ENCODE measurements at regions not wholly inside any gene's neighbourhood (a gene's known extent, or its start where the extent isn't known, plus 50 kb on each side); places are given as distances from the start of the nearest gene placed in this dataset.

DNA sequence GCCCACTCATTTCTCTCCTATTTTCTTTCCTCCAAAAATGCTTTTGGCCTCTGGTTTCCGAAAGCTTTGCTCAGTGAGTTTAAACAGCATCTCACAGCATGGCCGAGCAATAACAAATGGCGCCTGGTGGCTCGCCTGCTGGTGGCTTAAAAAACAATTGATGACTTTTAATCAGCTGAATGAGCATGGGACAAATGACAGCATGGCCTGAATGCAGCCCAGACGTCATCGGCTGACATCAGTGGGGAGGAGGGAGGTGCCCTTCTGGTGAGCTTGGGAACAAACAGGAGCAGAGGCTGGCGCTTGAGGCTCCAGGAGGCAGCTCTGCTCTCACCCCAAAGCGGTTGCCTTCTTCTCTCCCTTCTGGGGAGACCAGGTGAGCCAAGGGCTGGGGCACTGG lies 286.4 kb downstream of the BCOR start:
- Histone ChIP-seq H3K27ac (ENCODE audit: extremely low read depth, low read depth, low read length) (no peak overlapping the region), H3K4me2 (ENCODE audit: insufficient read depth, low read length) (no peak overlapping the region), H3K9me3 (replicated peaks; ENCODE audit: control insufficient read depth, insufficient read depth, low read depth, low read length) (no peaks in the 10 kb centered on the region), H2AFZ (ENCODE audit: low read depth, low read length) (no peak overlapping the region), H3K27me3 (ENCODE audit: control insufficient read depth in 2 of 2, insufficient read depth in 2 of 2, low read length in 2 of 2) (no peaks in the 10 kb centered on the region), H3K9ac (ENCODE audit: insufficient read depth in 1 of 2, low read depth in 2 of 2, low read length in 2 of 2) (no peak overlapping the region), H3K4me3 (no peak overlapping the region), H3K79me2 (ENCODE audit: control insufficient read depth, insufficient read depth, low read length) (no peaks in the 10 kb centered on the region), H3K4me1 (replicated peaks in 1 of 2; ENCODE audit: control insufficient read depth in 2 of 2, insufficient read depth in 2 of 2, low read length in 2 of 2) (peaks cover 8 to 21% of the 10 kb centered on the region in 2 experiments; a peak in 4 of 5 replicates), H3K9me1 (ENCODE audit: control insufficient read depth, insufficient read depth, low read length) (no peaks in the 10 kb centered on the region), H3K36me3 (ENCODE audit: control insufficient read depth, insufficient read depth, low read length) (no peaks in the 10 kb centered on the region), H4K20me1 (replicated peaks; ENCODE audit: control insufficient read depth, insufficient read depth, low read length) (no peaks in the 10 kb centered on the region)
- ATAC-seq (0 out of 3 replicates have a peak, but pooled peaks have one; percentile 28), DNase-seq (ENCODE audit: extremely low read depth in 1 of 4, low spot score in 3 of 4) (peak in 2 of 4 experiments; percentile 12 to 16), FAIRE-seq (no peak)
- intact Hi-C loops (cut with micrococcal nuclease) = loop anchor here (5.0 to 10.0 kb wide), 2 partner anchors 159 to 453 kb away; no protein-coding TSS in a partner anchor
- in situ Hi-C loops (cut with MboI) = no loop called here
- ChIA-PET POLR2A (no interaction called here), CTCF (ENCODE audit: low intra/inter-chr PET ratio) (no interaction called here)
- BruUV-seq (replicated peaks) = no TSS peak
- TF ChIP-seq, protein P1, sequence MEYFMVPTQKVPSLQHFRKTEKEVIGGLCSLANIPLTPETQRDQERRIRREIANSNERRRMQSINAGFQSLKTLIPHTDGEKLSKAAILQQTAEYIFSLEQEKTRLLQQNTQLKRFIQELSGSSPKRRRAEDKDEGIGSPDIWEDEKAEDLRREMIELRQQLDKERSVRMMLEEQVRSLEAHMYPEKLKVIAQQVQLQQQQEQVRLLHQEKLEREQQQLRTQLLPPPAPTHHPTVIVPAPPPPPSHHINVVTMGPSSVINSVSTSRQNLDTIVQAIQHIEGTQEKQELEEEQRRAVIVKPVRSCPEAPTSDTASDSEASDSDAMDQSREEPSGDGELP (CRISPR knock-in tag; IDR thresholded peaks at IDR 0.05; ENCODE audit: borderline replicate concordance) = 0 out of 2 replicates have a peak, but pooled peaks have one; percentile 18
- TF ChIP-seq, protein P2, sequence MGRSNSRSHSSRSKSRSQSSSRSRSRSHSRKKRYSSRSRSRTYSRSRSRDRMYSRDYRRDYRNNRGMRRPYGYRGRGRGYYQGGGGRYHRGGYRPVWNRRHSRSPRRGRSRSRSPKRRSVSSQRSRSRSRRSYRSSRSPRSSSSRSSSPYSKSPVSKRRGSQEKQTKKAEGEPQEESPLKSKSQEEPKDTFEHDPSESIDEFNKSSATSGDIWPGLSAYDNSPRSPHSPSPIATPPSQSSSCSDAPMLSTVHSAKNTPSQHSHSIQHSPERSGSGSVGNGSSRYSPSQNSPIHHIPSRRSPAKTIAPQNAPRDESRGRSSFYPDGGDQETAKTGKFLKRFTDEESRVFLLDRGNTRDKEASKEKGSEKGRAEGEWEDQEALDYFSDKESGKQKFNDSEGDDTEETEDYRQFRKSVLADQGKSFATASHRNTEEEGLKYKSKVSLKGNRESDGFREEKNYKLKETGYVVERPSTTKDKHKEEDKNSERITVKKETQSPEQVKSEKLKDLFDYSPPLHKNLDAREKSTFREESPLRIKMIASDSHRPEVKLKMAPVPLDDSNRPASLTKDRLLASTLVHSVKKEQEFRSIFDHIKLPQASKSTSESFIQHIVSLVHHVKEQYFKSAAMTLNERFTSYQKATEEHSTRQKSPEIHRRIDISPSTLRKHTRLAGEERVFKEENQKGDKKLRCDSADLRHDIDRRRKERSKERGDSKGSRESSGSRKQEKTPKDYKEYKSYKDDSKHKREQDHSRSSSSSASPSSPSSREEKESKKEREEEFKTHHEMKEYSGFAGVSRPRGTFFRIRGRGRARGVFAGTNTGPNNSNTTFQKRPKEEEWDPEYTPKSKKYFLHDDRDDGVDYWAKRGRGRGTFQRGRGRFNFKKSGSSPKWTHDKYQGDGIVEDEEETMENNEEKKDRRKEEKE (IDR thresholded peaks at IDR 0.05; ENCODE audit: borderline replicate concordance in 1 of 2, control insufficient read depth in 1 of 2, low read depth in 2 of 2, low read length in 1 of 2) = no peak
- TF ChIP-seq ZNF717 (CRISPR knock-in tag; IDR thresholded peaks at IDR 0.05) (no peak), ATF3 (IDR thresholded peaks at IDR 0.05) (peak; percentile 41; the same call in 1 of the 2 replicates), ATF3 (CRISPR knock-in tag; conservative IDR thresholded peaks at IDR 0.05) (no peak), ZNF12 (CRISPR knock-in tag; IDR thresholded peaks at IDR 0.05) (no peak), CREM (IDR thresholded peaks at IDR 0.05; ENCODE audit: low read depth) (peak; percentile 60), DMBX1 (CRISPR knock-in tag; IDR thresholded peaks at IDR 0.05; ENCODE audit: borderline replicate concordance) (no peak), YY1 (IDR thresholded peaks at IDR 0.05; ENCODE audit: borderline replicate concordance in 1 of 3, control insufficient read depth in 1 of 3, extremely low read depth in 1 of 3, insufficient read depth in 3 of 3, insufficient read length in 1 of 3, insufficient replicate concordance in 2 of 3, low read depth in 1 of 3, low read length in 2 of 3) (peak in 1 of 3 experiments; percentile 8), MEF2A (IDR thresholded peaks at IDR 0.05; ENCODE audit: control insufficient read depth, low read depth, low read length) (0 out of 2 replicates have a peak, but pooled peaks have one; percentile 11), ATF1 (CRISPR knock-in tag; IDR thresholded peaks at IDR 0.05) (no peak), ATF1 (tag; IDR thresholded peaks at IDR 0.05) (peak; percentile 33; the same call in 1 of the 2 replicates), GABPA (tag; conservative IDR thresholded peaks at IDR 0.05; ENCODE audit: low read depth) (no peak), HIVEP1 (CRISPR knock-in tag; IDR thresholded peaks at IDR 0.05) (no peak), CREB1 (IDR thresholded peaks at IDR 0.05) (peak; percentile 58), CREB1 (CRISPR knock-in tag; IDR thresholded peaks at IDR 0.05) (no peak)
- 20% methylated on average over 8 of the region's 8 CpGs for WGBS (ENCODE audit: insufficient coverage, low coverage, missing lambda C conversion rate)
